PC-9 (cell line): ENCODE measurements at regions not wholly inside any gene's neighbourhood (a gene's known extent, or its start where the extent isn't known, plus 50 kb on each side); places are given as distances from the start of the nearest gene placed in this dataset.
"Not testable (repeated sequence)": the region's sequence is repeated elsewhere in the genome, so short reads cannot be mapped to it uniquely, and the experiment has no call there.

Experiments
- CTCF ChIP-seq: fragments of 200-600 bp; sonication (generic); conservative IDR thresholded peaks from 2 replicates; pipeline ENCODE4 v1.6.1; 2017; ENCODE audit warnings: mixed run types, antibody characterized with exemption, mild to moderate bottlenecking, moderate library complexity
- EZH2 ChIP-seq: fragments of 200-600 bp; sonication (generic); IDR thresholded peaks from 2 replicates; pipeline ENCODE4 v1.8.0; 2017; ENCODE audit warnings: antibody characterized with exemption, low read depth

GRCh38 chr16:46395391-46395921, 225.7 kb downstream of the SHCBP1 start:
- TF ChIP-seq CTCF, EZH2: not testable (repeated sequence)
